HG03139 (cell line): ENCODE measurements at regions not wholly inside any gene's neighbourhood (a gene's known extent, or its start where the extent isn't known, plus 50 kb on each side); places are given as distances from the start of the nearest gene placed in this dataset.

Experiments
- ATAC-seq: cut with Tn5 transposase; IDR thresholded peaks from one replicate; pipeline ENCODE4 v1.9.1; 2021; ENCODE audit not compliant: unreplicated experiment

- ATAC-seq = no peak
Measured at GRCh38 chr21:22871692-22872091, 1873.5 kb downstream of the NCAM2 start.

DNA sequence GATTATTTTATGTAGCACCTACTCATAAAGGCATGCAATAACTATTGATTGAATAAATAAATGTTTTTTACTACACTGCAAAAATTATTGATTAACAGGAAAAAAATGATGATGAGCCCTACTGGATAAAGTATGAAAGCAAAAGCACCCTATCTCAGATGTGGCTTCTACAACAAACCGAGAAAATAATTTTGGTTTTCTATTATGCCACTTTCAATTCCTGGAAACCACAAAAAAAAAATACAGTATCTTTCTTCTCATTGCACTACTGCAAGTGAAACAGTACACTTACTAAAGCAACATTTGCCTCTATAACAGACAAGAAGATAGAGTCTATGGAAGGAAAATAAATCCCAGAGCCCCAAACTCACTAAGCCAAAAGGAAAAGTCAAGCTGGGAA is 1882.4 kb downstream of the NCAM2 start:
- no peak for ATAC-seq

DNA sequence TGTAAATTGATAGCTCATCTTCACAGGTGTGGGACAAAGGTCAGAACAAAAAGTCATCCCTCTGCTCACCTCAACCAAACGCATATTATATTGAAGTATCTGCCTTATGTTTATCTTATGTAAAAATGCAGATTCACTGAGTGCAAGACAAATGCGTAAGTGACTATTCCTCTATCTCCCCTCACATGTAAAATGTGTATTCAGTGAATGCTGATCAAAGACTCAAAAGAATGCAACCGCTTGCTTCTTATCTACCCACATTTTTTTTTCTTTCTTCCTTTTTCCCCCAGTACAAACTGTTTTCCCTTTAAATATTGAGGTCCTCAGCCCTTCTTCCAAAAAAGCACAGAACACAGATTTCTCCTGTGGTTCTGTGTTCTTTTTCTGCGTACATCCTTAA is 1882.9 kb downstream of the NCAM2 start:
- no peak for ATAC-seq

DNA sequence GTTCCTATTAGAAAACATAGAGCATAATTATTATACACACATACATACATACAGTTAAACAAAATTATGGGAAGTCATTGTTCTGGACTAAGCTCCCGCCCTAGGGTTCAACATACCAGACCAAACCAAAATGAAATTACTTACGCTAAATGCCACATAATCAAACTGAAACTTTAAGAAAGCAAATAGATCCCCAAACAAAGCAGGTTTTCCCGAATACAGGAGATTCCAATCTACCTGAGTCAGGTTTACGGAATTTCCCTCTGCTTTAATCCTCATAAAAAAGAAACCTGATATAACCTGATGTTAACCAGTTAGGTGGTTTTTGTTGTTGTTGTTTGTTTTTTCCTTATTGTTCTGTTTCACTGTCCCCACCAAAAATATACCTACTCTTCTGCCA is 1886.9 kb downstream of the NCAM2 start:
- no peak for ATAC-seq

DNA sequence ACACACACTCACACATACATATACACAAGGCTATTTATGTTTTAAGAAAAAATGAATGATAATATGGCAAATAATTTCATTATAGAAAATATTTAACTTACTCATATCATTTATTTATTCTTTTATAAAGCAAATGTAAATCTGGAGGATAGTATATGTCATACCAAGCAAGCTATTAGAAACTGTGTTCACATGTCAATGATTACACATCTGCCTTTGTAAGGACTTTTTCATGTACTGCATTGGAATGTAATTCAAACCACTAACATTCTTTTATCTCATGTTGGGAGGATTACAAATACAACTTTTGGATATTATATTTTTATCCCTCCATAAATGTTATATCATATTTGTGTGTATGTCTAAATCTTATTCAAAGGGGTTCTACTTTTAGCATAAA is 1887.4 kb downstream of the NCAM2 start:
- ATAC-seq = no peak

DNA sequence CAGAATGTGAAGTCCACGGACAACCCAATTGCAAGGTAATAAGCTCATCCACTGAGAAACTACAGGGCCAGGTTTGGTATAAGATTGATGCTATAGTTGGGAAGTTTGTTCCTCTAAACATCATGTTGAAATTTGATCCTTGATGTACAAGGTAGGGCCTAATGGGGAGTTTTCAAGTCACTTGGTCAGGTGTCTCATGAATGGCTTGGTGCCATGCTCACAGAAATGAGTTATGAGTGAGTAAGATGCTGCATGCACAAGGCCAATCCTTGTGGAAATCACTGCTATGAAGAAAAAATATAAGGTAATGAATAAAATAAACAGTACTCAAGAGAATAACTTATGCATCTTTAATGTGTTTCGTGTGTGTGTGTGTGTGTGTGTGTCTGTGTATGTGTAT is 1891.2 kb downstream of the NCAM2 start:
- ATAC-seq = no peak

GRCh38 chr21:22890656-22891055 is 1892.4 kb downstream of the NCAM2 start:
- ATAC-seq = no peak

GRCh38 chr21:22892028-22892427 is 1893.8 kb downstream of the NCAM2 start:
- no peak for ATAC-seq

DNA sequence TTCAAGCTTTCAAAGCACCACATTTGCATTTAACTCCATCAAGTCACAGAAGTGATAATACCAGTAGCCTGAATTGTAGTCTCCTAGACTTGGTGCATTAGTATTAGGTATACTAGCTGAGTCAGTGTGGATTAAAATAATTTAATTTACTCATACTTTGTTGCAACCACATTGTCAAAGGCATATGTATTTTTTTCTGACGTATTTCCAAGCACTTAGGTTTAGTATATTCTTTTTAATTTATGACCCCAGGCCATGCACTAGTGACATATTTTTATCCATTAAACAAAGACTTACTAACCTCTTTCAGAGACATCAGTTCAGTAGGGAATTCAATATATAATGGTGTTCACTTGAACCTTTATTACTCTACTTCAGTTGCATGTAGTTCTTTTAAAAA is 1894.5 kb downstream of the NCAM2 start:
- no peak for ATAC-seq

- no peak for ATAC-seq
Measured at GRCh38 chr21:22898051-22898665, 1899.9 kb downstream of the NCAM2 start.

GRCh38 chr21:22900490-22900889 is 1902.3 kb downstream of the NCAM2 start:
- ATAC-seq = no peak

DNA sequence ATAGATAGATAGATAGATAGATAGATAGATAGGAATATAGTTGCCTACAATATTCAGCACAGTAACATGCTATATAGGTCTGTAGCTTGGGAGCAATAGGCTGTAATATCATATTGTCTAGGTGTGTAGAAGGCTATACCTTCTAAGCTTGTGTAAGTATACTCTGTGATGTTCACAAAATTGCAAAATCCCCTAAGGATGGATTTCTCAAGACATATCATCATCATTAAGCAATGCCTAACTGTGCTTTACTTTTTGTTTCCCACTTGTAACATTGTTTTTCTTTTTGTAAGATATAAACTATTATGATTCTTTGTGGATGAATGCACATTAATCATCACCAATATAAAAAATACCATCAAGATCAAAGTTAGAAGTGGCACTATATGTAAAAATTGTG is 1905.6 kb downstream of the NCAM2 start:
- ATAC-seq = no peak

- ATAC-seq = no peak
Measured at GRCh38 chr21:22904385-22904784, 1906.2 kb downstream of the NCAM2 start.

DNA sequence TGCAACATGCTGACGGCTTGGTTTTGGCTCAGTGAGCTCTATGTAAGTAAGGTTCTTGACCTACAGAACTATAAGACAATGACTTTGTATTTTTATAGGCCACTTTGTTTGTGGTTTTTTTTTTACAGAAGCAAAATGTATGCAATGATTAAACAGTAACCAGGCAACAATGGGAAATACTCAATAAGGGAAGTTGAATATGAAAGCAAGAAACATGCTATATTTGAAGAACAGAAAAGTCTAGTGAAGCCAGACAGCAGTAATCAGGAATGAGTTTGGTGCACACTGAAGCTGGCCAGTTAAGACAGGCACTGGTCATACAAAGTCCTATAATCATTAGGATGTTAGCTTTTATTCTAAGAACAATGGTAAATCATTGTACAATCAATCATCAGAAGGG is 1926.8 kb downstream of the NCAM2 start:
- ATAC-seq = no peak

DNA sequence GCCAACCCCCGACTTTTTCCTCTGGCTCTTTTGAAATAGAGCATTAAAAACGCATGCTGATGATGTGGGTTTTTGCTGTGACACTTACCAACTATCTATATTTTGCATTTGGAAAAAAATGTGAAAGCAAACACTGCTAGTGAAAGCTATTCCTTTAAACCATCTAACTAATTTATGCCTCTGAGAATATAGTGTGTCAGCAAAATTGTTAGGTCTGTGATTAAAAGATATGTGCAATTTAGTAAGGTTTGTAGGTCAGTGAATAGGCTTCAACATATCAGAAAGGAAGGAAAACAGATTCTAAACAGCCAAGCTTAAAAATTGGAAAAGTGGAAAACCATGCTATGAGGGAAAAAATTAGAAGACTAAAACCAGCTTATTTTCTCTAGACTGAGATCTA is 1929.3 kb downstream of the NCAM2 start:
- no peak for ATAC-seq

DNA sequence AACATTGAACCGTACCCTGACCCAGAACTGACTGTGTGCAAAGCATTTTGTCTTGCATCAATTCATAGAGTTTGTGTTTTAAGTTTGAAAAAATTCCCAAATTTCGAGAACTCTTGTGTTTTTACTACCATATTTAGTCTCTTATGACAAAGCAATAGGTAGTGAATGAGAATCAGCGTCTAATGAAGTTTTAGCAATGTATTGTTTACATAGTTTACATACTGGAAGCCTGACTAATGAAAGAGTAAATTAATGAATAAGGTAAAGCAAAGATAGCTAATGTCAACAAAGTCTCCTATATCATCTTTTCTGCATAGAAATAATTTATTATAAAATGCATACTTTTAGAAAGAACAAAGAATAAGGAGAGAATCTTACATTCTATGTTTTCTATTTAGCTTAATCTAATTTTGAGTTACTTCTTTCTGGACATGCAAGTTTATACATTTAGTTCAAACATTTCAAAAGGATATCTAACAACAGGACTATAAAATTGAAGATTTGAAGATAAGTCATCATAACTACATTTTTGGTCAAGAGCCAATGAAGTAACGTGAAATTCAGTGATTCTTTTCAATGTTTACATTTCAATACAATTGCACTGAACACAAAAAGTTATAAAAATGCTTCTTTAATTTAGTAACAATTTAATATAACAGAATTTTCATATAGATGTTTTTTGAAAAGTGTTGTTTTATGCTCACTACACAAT is 1943.7 kb downstream of the NCAM2 start:
- ATAC-seq = no peak

DNA sequence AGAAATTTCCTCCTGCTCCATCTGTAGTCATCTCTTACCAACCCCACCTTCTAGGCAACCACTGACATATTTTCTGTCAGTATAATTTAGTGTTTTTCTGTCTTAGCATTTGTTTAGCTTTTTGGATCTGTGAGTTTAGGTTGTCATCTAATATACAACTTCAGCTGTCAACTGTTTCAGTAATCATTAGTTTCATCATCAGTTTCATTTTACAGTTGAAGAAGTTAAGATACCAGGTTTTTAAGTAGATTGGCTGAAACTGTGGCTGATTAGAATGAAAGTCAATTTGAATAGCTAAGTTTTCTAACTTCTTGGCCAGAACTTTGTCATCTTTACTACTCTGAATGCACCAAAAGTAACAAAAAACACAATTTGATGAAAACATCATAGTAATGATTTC is 1957.3 kb downstream of the NCAM2 start:
- no peak for ATAC-seq

- no peak for ATAC-seq
Measured at GRCh38 chr21:22961258-22961657, 1963.0 kb downstream of the NCAM2 start.

GRCh38 chr21:22965455-22966135 is 1967.4 kb downstream of the NCAM2 start:
- ATAC-seq = no peak

DNA sequence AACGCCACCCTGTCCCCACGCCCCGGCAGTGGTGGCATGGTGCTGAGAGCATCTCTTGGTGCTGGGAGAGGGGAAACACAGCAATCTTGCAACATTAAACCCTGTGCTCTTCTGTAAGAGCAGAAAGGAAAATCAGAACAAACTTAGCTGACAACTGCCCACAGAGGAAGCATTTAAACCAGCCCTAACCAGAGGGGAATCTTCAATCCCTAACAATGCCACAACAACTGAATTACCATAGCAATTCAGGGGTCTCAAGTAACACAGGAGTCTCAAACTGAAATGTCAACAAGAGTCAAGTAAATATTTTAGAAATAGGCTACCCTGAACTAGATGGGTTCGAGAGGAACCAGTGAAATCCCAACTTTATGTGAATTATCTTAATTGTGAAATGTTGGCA is 1983.6 kb downstream of the NCAM2 start:
- ATAC-seq = no peak

DNA sequence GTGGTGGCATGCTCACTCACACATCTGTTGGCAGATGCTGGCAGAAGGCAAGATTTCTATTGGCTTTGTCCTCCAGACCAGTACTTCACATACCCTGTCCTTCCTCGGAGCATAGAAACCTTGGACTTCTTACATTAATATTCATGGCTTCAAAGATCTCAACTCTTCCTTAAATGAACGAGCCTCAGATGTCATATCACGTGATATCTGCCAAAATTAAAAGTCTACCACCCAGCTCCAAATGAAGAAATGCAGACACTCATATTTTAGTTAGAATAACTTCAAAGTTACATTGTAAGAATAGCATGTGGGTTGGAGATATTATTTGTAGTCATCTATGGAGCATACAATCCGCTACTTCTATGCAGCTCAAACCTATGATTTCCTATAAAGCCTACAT is 1994.9 kb downstream of the NCAM2 start:
- ATAC-seq = no peak

- no peak for ATAC-seq
Measured at GRCh38 chr21:22993822-22994574, 1995.8 kb downstream of the NCAM2 start.
